Activated CD8-positive, alpha-beta memory T cell treated with anti-CD3 and anti-CD28 coated beads for 48 hours (primary cell): ENCODE measurements at regions not wholly inside any gene's neighbourhood (a gene's known extent, or its start where the extent isn't known, plus 50 kb on each side); places are given as distances from the start of the nearest gene placed in this dataset.

Source experiments
- DNase-seq, 3 experiments: peaks; one replicate each; pipeline ENCODE4 v3.0.0-alpha.2; 2020; ENCODE audit warnings: low read depth in 2 of 3, low spot score in 2 of 3

DNA sequence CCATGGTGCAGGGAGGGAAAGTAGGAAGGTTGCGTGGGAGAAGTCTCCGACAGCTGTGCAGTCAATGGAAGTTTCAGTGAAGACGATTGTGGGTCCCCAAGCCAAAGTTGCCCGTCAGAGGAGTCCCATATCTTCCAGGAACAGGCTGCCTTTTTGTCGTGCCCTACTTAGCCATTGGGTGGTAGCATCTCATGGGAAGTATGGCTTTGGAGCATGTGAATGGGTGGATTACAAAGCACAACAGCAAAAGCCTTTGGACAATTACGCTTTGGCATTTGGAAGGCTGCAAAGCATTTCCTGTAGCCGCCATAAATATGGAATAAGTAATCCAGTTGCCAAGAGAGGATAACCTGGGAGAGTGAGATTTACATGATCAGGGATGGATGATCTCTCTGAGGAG, 300.7 kb upstream of the BOD1L1 start:
- DNase-seq: no peak

DNA sequence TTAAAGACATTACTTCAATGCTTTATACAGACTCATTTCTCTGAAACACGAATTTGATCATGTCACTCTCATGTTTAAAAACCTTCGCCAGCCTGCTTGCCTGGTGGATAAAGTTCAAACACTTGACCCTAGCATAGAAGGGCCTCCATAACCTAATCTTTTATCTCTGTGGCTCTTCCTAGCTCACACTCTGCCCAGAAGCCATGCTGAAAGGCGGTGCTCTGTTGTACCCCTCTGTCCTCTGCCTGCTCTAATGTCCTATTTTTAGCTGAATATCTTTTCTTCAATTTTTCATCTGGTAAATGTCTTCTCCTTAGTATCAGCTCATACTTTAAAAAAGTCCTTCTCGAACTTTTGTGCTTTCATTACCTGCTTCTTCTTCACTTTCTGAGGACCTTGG, 302.6 kb upstream of the BOD1L1 start:
- DNase-seq: no peak

DNA sequence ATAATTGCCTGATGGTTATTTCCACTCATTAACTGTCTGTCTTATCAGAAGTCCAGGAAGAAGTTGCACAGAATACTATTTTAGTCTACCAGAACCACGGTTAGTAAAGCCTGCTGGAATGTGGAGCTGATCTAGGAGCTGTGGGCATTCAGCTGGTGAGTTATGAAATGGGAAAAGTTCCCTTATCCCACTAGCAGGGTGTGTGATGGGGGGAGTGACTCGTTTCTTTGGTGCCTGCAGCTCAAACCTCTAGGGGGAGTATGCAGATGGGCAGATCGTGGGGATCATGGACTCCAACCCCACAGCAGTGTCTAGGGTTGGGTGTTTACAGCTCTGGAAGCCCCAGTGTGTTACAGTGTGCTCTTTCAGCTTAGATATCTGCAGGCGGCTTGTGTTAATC, 305.7 kb upstream of the BOD1L1 start:
- no peak for DNase-seq

DNA sequence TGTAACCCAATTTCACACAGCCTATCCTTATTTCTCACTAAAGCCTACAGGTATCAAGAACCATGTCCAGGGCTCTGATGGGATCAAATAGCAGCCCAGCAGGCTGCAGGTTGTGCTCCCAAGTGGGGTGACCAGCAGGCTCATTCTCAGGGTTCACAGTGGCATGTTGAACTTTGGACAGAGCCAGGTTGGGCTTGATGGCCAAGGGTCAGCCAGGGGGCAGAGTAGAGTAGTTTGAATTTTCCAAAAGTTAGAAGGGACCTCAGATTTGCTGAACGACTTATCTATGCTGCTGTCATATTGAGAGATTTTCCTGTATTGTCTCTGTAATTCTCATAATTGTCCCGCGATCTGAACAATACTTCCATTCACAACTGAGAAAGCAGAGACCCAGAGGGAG, 310.8 kb upstream of the BOD1L1 start:
- DNase-seq: no peak

DNA sequence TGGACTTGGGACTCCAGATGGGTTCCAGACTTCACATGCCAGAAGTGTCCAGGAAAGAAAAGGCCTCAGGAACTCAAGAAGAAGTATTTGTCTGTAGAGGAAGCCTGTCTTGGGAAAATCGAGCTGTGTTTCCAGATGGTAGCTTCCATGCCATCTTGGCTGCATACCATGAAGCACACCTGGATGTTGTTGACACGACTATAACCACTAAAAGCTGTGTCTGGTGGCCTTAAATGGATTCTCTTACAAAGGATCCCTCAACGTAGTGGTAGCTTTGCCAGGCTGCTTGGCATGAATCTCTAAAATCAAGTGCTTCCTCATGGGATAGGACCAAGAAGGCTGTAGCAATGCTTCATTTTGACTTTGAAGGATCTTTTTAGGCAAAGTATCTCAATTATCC, 313.4 kb upstream of the BOD1L1 start:
- DNase-seq: no peak

DNA sequence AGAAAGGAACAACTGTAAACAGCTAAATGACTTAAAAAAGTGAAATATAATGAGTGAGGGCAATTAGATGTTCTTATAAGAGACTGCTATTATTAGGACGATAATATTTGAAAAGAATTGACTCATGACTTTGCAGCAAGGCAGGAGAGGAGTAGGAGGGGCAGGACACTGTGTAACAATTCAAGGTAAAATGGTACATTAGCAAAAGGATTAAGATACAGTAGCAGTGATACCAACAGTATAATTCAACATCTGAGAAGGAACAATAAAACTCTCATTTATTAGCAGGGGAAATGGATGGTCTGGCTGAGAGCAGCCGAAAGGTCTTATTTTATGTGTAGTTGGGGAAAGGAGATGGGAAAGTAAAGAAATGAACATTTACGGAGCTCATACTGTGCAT, 315.5 kb upstream of the BOD1L1 start:
- no peak for DNase-seq

DNA sequence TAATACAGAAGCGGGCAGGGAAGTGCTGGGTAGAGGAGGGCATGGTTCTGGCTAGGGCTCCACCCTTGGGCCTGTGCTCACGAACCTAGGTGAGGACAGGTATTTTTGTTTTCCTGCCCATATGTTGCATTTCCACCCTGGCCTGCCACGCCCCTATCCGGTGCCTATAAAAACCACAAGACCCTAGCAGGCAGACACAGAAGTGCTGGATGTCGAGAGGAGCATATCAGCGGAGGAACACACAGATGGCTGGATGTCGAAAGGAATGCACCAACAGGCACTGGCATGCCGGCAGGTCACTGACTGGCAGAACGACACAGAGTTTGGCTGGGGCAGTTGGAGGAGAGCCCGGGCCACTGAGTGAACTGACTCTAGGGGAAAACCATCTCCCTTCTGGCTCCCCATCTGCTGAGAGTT, 316.6 kb upstream of the BOD1L1 start:
- no peak for DNase-seq

DNA sequence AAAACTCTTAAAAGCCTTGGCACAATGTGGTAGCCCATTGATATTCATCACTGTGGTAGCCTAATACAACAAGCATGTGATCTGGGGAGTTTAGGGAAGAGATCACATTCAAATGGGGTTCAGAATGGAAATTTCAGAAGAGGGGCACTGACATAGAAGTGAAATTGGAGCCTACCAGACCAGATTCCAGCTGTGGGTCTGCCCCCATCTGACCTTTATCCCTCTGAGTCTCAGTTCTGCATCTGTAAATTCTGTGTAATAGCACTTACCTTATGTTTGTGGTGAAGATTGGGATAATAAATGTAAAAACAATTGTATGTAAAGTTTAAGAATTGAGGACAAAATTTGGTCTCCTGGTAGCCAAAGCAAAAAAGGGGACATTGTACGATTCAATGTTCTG, 320.4 kb upstream of the BOD1L1 start:
- no peak for DNase-seq

DNA sequence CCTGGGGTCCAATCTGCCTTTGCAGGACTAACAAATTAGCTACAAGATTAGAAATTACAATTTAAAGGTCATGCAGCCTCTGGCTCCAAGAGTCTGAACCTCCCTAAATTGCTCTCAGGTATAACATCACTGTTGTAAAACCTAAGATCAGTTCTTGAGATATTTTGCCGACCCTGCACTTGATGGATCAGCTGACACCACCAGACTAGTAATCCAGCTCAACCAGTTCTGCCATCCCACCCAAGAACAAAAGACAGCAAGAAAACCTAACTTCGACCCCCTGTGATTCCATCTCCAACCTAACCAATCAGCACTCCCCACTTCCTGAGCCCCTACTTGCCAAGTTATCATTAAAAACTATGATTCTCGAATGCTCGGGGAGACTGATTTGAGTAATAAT, 323.0 kb upstream of the BOD1L1 start:
- no peak for DNase-seq

DNA sequence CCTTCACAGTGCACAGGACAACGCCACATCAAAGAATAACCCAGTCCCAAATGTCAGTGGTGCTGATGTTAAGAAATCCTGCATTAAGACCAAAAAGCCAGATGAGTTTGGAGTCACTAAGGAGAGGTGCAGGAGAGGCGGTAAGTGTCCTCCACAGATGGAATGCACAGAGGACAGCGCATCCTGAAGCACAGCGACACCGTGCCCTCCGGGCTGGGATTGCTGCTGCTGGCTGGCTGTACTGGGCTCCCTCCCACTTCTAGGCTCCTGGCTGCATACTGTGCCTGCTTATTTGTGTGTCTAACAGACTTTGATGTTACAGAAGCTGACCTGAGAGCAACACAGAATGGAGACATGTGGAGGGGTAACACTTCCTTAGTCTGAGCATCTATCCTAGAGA, 325.6 kb upstream of the BOD1L1 start:
- DNase-seq: no peak

DNA sequence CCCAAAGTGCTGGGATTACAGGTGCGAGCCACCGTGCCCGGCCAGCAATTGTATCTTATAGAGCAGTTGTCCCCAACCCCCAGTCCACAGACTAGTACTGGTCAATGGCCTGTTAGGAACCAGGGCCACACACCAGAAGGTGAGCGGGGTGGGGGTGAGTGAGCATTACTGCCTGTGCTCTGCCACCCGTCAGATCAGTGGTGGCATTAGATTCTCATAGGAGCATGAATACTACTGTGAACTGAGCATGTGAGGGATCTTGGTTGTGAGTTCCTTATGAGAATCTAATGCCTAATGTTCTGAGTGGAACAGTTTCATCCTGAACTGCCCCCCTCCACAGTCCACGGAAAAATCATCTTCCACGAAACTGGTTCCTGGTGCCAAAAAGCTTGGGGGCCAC, 328.0 kb upstream of the BOD1L1 start:
- DNase-seq: no peak

DNA sequence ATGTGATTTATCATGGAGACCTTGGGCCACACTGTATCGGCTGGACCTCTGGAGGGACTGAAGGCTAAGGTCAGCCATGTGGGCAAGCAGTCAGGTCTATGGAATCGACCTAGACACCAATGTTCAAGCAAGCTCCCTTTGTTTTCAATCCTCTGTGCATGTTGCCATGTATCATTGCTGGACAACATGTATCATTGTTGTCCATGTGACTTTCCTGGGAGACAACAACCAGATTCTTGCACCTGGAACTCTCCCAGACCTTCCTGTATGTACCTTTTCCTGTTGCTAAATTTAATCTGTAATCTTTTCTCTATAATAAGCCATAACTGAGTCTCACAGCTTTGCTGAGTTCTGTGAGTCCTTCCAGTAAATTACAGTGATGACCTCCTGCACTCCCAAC, 329.4 kb upstream of the BOD1L1 start:
- DNase-seq: no peak

DNA sequence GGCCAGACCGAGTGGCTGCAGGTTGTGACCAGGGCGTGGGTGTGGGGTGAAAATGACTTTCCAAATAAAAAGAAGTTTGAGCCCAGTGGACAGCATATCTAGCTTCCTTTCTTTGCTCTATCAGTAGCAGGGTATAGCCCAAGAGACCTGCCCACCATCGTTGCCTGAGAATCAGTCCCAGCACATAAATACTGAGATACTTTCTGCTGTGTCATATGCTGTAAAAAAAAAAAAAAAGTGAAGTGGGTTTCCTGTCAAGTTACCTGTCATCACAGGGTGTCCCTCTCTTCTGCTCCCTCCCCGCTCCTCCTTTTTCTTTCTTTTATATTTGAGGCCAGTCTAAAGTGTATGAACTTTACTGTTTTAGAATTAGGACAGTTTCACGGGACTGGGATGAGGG, 330.3 kb upstream of the BOD1L1 start:
- no peak for DNase-seq

DNA sequence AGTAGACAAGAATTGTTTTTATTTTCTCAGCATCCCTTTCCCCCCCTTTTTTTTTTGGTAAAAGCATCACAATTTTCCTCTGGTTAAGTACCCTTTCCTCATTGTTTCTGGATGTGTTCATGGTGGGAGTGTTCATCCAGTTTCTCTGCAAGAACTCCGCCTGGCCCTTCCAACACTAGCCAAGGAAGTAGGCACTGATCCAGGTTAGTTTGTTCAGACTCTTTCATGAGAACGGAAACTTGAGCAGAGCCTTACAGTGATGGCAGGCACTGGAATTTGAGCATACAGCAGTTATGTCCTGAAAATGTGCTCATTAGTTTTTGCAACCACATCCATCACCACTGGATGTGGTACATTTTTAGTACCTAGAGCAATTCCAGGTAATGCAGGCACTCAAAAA, 336.1 kb upstream of the BOD1L1 start:
- DNase-seq: no peak

DNA sequence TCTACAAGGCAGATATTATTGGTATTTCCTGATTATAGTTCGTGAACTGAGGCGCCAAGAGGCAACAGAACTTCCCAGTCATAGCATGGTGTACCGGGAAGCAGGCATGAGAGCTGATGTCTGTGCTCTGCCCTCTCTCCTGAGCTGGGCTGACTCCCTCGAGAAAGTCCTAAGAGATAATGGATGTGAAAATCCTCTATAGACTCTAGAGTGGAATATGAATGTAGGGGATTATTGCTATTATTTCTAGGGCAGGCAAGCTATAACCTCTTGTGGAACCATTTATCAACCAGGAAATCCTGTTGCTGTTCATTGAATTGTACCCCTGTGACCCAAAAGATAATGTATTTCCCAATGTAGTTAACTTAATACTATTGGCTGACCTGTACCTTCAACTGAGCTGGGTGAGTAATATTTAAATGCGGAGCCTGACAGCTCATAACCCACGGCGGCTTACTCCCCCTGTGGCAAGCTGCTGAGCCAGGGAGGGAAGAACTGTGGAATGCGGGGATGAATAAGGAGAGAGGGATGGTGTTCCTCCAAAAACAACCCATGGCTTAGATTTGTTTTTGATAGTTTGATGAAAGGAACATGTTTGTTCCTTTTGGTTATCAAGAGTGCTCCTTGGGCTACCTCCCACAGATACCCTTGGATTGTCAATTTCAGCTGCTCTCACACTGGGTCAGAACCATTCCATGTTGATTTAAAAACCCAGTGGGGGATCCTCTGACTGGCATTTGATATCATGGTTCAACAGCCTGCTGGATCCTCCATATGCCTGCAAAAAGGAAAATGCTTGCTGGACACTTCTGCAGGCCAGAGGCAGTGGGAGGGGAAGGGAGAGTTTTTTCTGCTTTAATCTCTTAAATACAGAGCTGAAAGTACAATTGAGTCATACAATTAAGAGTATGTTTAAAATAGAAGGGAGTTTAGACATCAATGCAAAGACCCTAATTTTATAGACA, 339.0 kb upstream of the BOD1L1 start:
- DNase-seq: no peak

DNA sequence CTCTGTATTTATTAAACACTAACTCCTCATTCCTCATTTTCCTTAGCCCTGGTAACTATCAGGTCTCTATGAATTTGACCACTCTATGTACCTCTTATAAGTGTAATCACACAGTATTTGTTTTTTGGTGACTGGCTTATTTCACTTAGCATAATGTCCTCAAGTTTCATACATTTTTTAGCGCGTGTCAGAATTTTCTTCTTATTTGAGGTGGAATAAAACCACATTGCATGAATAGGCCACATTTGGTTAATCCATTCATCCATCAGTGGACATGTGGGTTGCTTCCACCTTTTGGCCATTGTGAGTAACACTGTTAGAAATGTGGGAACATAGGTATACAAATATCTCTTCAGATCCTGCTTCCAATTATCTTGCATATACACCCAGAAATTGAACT, 341.2 kb upstream of the BOD1L1 start:
- DNase-seq: no peak

DNA sequence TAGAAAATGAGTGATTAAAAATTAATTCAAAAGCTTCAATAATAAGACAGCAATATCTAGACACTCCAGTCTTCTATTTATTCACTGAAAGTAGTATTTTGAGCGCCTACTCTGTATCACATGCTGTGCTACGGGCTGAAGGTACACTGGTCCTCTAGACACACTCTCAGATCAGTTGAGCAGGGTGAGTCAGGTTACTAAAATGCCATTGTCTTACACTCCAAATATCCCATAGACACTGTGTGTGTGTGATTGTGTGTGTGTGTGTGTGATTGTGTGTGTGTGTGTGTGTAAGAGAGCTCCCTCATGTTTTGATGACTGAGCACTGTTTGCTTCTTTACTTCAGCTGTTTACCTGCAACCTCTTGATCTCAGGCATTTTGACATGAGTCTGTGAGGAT, 342.8 kb upstream of the BOD1L1 start:
- no peak for DNase-seq

DNA sequence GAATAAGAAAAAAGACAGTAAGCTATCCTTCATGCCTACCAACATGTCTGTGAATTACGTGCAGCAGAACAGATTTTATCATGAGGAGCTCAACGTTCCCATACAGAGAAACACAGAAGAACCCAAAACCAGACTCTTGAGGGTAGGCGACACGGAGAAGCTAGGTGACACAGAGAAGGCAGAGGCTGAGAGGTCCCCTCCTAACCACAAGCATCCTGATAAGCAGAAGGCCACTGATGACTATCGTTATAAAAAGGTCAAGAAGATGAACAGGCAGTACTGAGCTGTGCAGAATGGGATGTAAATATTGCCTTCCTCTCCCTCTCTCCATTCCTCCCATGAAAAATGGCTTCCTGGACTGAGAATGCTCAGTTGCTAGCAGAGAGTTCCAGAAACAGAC, 350.2 kb upstream of the BOD1L1 start:
- DNase-seq: no peak

DNA sequence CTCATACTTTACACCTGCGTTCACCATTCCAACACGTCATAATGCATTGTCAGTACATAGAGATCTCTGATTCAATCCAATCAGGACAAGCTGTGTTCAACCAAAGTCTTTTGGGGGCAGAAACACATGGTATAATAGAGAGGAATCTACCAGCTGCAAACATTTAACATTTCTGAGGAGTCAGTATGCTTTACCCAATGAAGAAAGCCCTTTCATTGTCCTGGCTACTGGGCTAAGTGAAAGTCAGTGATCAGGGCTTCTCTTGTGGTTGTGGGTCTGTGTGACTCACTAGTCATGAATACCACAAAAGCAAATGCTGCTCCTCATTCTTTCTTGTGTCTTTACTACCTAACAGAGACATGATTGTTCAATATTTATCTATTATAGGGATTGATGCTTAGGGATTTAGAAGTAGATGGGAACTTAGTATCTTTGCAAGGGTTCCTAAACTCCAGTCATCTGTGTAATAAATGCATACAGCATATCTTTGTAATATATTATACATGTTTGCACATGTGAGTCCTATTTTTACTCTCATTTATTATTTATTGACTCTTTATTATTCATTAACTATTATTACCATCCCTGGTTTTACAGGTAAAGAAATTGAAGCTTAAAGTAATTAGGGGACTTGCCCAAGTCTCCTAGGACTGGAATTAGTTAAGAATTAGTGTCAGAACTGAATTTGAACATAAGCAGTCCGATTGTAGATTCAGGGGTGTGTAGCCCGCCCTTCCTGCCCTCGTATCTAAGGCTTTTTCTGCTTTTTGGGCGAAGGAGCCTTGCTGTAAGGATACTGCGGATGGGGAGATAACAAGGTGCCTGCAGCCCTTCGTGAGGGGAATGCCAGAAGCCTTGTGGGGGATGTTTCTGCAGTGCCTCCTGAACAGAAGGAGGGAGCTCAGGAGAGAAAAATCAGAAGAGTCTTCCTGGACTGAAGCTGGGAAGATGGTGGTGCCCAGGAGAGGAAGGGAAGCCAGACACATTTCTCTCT, 353.1 kb upstream of the BOD1L1 start:
- no peak for DNase-seq

DNA sequence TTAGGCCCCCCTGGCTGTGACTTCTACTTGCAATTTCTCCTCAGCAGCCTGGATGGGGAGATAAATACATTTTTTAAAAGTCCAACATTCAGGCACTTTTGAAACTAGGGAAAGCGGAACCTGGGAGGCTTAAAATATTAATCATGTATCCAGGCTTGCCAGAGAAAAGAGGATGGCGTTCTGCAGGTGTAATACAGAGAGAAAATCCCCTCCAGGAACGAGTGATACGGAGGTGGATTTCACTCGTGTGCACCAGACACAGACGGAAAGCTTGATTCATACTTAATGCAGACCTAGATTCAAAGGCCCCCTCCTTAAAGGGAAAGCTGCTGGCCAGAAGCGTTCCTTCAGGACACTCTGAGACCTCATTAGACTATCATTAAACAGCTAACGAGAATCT, 354.0 kb upstream of the BOD1L1 start:
- DNase-seq: no peak

DNA sequence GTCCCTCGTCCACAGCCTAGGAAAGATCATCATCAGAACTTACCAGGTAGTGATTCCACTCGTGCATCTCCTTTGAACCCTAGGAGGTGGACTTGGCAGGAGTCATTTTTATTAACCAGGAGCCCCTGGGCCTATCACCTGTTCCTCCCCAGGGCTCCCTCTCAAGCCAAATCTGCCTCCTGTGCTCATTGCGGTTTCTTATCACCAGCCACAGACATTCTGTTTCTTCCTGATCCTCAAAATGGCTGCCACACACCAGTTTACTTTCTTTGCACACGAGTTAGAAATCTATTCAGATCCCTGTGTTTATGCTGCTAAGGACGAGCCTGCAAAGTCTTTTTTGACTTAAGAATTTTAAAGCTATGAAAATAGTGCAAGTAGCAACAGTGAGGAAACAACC, 354.5 kb upstream of the BOD1L1 start:
- DNase-seq: no peak

DNA sequence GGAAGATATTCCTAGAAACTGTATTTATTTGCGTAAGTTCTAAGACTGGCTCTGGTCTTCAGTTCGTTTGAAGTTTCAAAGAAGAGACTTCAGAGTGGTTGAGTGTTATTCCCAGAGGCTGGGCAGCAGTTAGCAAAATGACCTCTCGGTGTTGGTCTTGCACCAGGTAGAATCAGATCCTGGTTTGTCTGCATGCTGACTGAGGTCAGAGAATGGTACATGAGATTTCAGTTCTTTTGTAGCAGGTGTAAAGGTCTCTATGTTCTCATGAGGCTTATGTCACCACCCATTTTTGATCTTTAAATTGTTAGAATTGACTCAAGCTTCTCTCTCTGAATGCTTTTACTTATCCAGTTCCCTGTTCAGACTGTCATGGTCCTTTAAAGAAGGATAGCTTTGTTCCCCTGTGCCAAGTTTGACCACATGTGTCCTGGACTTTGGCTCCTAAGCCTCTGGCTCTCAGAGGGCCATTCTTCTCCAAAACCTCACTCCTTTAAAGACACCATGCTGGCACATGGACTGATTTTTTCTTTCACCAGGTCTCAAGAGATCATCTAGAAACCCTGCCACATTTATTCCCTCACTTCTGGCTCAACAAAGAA, 355.8 kb upstream of the BOD1L1 start:
- no peak for DNase-seq
